Colonic mucosa (tissue), 4 donors: ENCODE measurements at regions not wholly inside any gene's neighbourhood (a gene's known extent, or its start where the extent isn't known, plus 50 kb on each side); places are given as distances from the start of the nearest gene placed in this dataset.
"Not testable (repeated sequence)": the region's sequence is repeated elsewhere in the genome, so short reads cannot be mapped to it uniquely, and the experiment has no call there.

Experiments used
- DNase-seq: peaks from one replicate; pipeline ENCODE4 v3.0.0-alpha.2; 2020
- H3K27ac ChIP-seq: fragments of 200-600 bp; one replicate; pipeline ENCODE4 v1.8.0; 2021
- H3K27me3 ChIP-seq: fragments of 200-600 bp; one replicate; pipeline ENCODE4 v1.8.0; 2021
- H3K36me3 ChIP-seq: fragments of 200-600 bp; one replicate; pipeline ENCODE4 v1.8.0; 2021
- H3K4me1 ChIP-seq: fragments of 200-600 bp; one replicate; pipeline ENCODE4 v1.8.0; 2021; ENCODE audit warnings: mild to moderate bottlenecking
- H3K4me3 ChIP-seq: fragments of 200-600 bp; one replicate; pipeline ENCODE4 v1.8.0; 2021
- H3K9ac ChIP-seq, 2 donors: one replicate each; pipeline ENCODE4 v1.7.0; 2013; ENCODE audit warnings: control low read depth in 2 of 2, low read depth in 2 of 2, low read length in 2 of 2
- H3K9me3 ChIP-seq: fragments of 200-600 bp; one replicate; pipeline ENCODE4 v1.8.0; 2021
- CTCF ChIP-seq: fragments of 200-600 bp; IDR thresholded peaks from one replicate; pipeline ENCODE4 v1.8.0; 2022; ENCODE audit warnings: antibody characterized with exemption, mild to moderate bottlenecking
- intact Hi-C: fragments of 100-400 bp; cut with DNase I; formaldehyde crosslinking; loops from one replicate; pipeline ENCODE4 v1.14.1; 2022
- donor health status: healthy.
- donor health status: DM: no; HTN: no; CAD: no.
- donor health status: DM: no; HTN: no; CAD: no.

- Histone ChIP-seq H3K27me3 (no peaks in the 10 kb centered on the region), H3K9me3 (no peaks in the 10 kb centered on the region), H3K4me1 (no peaks in the 10 kb centered on the region), H3K9ac (no peak overlapping the region), H3K4me3 (no peak overlapping the region), H3K27ac (no peak overlapping the region), H3K36me3 (no peaks in the 10 kb centered on the region)
- TF ChIP-seq CTCF: no peak
- intact Hi-C loops: no loop called here
- no peak for DNase-seq
Measured at GRCh38 chr6:67127041-67127440, 1420.0 kb upstream of the EYS start.

GRCh38 chr6:67121115-67121514 lies 1414.1 kb upstream of the EYS start:
- no peaks in the 10 kb centered on the region for H3K27me3 ChIP-seq
- no peak overlapping the region for H3K9ac ChIP-seq
- H3K27ac ChIP-seq: no peak overlapping the region
- intact Hi-C loops: no loop called here
- no peak for DNase-seq
- no peaks in the 10 kb centered on the region for H3K36me3 ChIP-seq
- H3K4me1 ChIP-seq: no peaks in the 10 kb centered on the region
- H3K9me3 ChIP-seq: no peaks in the 10 kb centered on the region
- H3K4me3 ChIP-seq: no peak overlapping the region
- no peak for TF ChIP-seq CTCF

GRCh38 chr6:67112120-67112519 lies 1405.1 kb upstream of the EYS start:
- Histone ChIP-seq H3K27me3 (no peaks in the 10 kb centered on the region), H3K4me3 (no peak overlapping the region), H3K9ac (no peak overlapping the region), H3K9me3 (no peaks in the 10 kb centered on the region), H3K27ac (no peak overlapping the region), H3K4me1 (no peaks in the 10 kb centered on the region), H3K36me3 (no peaks in the 10 kb centered on the region)
- no peak for TF ChIP-seq CTCF
- intact Hi-C loops: no loop called here
- no peak for DNase-seq

DNA sequence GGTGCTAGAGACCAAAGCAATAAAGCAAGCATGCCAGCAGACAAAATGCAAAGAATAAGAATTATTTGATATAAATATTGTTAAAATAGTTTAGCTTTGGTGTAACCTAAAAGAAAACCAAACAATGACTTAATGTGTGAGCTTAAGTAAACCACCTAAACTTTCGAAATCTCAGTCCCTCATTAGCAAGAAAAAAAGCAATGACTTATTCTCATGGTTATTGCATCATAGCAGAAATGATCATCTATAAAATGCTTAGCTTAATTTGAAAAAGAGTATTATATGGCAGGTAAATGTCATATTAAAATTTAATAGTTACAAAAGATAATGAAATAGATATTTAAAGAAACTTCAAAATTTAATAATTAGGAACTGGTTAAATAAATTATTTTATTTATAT lies 1395.7 kb upstream of the EYS start:
- intact Hi-C loops: no loop called here
- Histone ChIP-seq H3K36me3 (no peaks in the 10 kb centered on the region), H3K27ac (no peak overlapping the region), H3K9me3 (no peaks in the 10 kb centered on the region), H3K4me3 (no peak overlapping the region), H3K4me1 (no peaks in the 10 kb centered on the region), H3K27me3 (no peaks in the 10 kb centered on the region), H3K9ac (no peak overlapping the region)
- no peak for DNase-seq
- TF ChIP-seq CTCF: no peak

DNA sequence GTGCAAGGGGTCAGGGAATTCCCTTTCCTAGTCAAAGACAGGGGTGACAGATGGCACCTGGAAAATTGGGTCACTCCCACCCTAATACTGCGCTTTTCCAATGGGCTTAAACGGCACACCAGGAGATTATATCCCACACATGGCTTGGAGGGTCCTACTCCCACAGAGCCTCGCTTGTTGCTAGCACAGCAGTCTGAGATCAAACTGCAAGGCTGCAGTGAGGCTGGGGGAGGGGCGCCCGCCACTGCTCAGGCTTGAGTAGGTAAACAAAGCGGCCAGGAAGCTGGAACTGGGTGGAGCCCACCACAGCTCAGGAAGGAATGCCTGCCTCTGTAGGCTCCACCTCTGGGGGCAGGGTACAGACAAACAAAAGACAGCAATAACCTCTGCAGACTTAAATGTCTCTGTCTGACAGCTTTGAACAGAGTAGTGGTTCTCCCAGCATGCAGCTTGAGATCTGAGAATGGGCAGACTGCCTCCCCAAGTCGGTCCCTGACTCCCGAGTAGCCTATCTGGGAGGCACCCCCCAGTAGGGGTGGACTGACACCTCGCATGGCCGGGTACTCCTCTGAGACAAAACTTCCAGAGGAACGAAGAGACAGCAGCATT lies 1388.7 kb upstream of the EYS start:
- H3K27ac ChIP-seq, H3K9me3 ChIP-seq, H3K4me1 ChIP-seq, H3K9ac ChIP-seq, DNase-seq, H3K27me3 ChIP-seq, intact Hi-C loops, H3K4me3 ChIP-seq, H3K36me3 ChIP-seq: not testable (repeated sequence)

DNA sequence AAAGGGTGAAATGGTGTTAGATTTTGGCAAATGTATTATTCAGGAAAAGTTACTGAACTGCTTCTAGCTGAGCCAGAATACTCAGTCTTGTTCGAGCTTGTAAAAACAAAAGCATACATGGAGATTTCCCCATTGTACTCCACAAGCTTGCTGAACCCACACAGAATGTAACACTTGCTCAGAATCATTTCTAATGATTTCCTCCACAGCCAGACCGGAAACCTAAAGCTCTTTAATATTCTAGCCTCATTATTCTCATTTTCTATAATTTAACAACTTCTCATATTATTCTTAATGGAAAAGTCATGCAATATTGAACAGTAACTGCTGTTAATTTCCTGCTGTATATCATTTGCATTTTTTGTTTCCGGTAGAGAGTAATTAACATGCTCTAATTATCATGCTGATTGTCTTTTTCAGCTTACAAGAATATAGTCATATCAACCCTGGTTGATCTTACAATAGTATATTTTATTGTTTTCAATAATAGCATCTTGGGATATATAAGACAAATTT lies 1387.5 kb upstream of the EYS start:
- Histone ChIP-seq H3K4me3 (no peak overlapping the region), H3K4me1 (no peaks in the 10 kb centered on the region), H3K27me3 (no peaks in the 10 kb centered on the region), H3K9ac (no peak overlapping the region), H3K27ac (no peak overlapping the region), H3K9me3 (no peaks in the 10 kb centered on the region), H3K36me3 (no peaks in the 10 kb centered on the region)
- TF ChIP-seq CTCF: no peak
- no peak for DNase-seq
- intact Hi-C loops: no loop called here
